ENCODE measurements at regions not wholly inside any gene's neighbourhood (a gene's known extent, or its start where the extent isn't known, plus 50 kb on each side); places are given as distances from the start of the nearest gene placed in this dataset.

GRCh38 chrX:20522420-20522819 lies 255.7 kb upstream of the RPS6KA3 start:
- no peak for DNase-seq (ENCODE audit: low read depth in 2 of 2)

GRCh38 chrX:20521222-20521621 lies 254.5 kb upstream of the RPS6KA3 start:
- DNase-seq (ENCODE audit: low read depth in 2 of 2): no peak

- no peak for DNase-seq (ENCODE audit: low read depth in 2 of 2)
These were observed 253.1 kb upstream of the RPS6KA3 start for GRCh38 chrX:20519826-20520225.

- no peak for DNase-seq (ENCODE audit: low read depth in 2 of 2)
These were observed 252.4 kb upstream of the RPS6KA3 start for GRCh38 chrX:20519146-20519545.

GRCh38 chrX:20517565-20517964 lies 250.9 kb upstream of the RPS6KA3 start:
- no peak for DNase-seq (ENCODE audit: low read depth in 2 of 2)

GRCh38 chrX:20515841-20516461 lies 249.2 kb upstream of the RPS6KA3 start:
- DNase-seq (ENCODE audit: low read depth in 2 of 2): peak in 1 of 2 donors; percentile 35

GRCh38 chrX:20514358-20514757 lies 247.6 kb upstream of the RPS6KA3 start:
- no peak for DNase-seq (ENCODE audit: low read depth in 2 of 2)

GRCh38 chrX:20513185-20513584 lies 246.5 kb upstream of the RPS6KA3 start:
- DNase-seq (ENCODE audit: low read depth in 2 of 2): no peak

GRCh38 chrX:20511792-20512191 lies 245.1 kb upstream of the RPS6KA3 start:
- no peak for DNase-seq (ENCODE audit: low read depth in 2 of 2)

GRCh38 chrX:20507901-20508620 lies 241.4 kb upstream of the RPS6KA3 start:
- DNase-seq (ENCODE audit: low read depth in 2 of 2): no peak

GRCh38 chrX:20506739-20507138 lies 240.0 kb upstream of the RPS6KA3 start:
- DNase-seq (ENCODE audit: low read depth in 2 of 2): no peak

GRCh38 chrX:20500949-20501348 lies 234.2 kb upstream of the RPS6KA3 start:
- no peak for DNase-seq (ENCODE audit: low read depth in 2 of 2)

- DNase-seq (ENCODE audit: low read depth in 2 of 2): no peak
These were observed 233.6 kb upstream of the RPS6KA3 start for GRCh38 chrX:20500171-20500865.

GRCh38 chrX:20499763-20500162 lies 233.1 kb upstream of the RPS6KA3 start:
- DNase-seq (ENCODE audit: low read depth in 2 of 2): no peak

GRCh38 chrX:20498851-20499635 lies 232.3 kb upstream of the RPS6KA3 start:
- DNase-seq (ENCODE audit: low read depth in 2 of 2): no peak

GRCh38 chrX:20495575-20495974 lies 228.9 kb upstream of the RPS6KA3 start:
- DNase-seq (ENCODE audit: low read depth in 2 of 2): no peak

- no peak for DNase-seq (ENCODE audit: low read depth in 2 of 2)
These were observed 221.8 kb upstream of the RPS6KA3 start for GRCh38 chrX:20488473-20488872.

- no peak for DNase-seq (ENCODE audit: low read depth in 2 of 2)
These were observed 220.5 kb upstream of the RPS6KA3 start for GRCh38 chrX:20487227-20487626.

GRCh38 chrX:20481632-20482031 lies 214.9 kb upstream of the RPS6KA3 start:
- DNase-seq (ENCODE audit: low read depth in 2 of 2): no peak

- DNase-seq (ENCODE audit: low read depth in 2 of 2): no peak
These were observed 213.2 kb upstream of the RPS6KA3 start for GRCh38 chrX:20479896-20480295.

- no peak for DNase-seq (ENCODE audit: low read depth in 2 of 2)
These were observed 212.3 kb upstream of the RPS6KA3 start for GRCh38 chrX:20479048-20479447.

- DNase-seq (ENCODE audit: low read depth in 2 of 2): no peak
These were observed 211.3 kb upstream of the RPS6KA3 start for GRCh38 chrX:20477836-20478524.

Data from stimulated activated CD8-positive, alpha-beta memory T cell treated with anti-CD3 and anti-CD28 coated beads, Interleukin-15, amount 100 ng/mL, for 48 hours (primary cell).